IMR-90 (cell line): ENCODE measurements at regions not wholly inside any gene's neighbourhood (a gene's known extent, or its start where the extent isn't known, plus 50 kb on each side); places are given as distances from the start of the nearest gene placed in this dataset.

Source experiments
- CEBPB ChIP-seq: IDR thresholded peaks from 2 replicates; pipeline ENCODE4 v1.6.1; 2012; ENCODE audit warnings: low read depth, low read length, improper control_type of control experiment
- CHD1 ChIP-seq: IDR thresholded peaks from 2 replicates; pipeline ENCODE4 v1.6.1; 2012; ENCODE audit warnings: low read depth, low read length, improper control_type of control experiment
- CTCF ChIP-seq: conservative IDR thresholded peaks from 2 replicates; pipeline ENCODE4 v1.5.1; 2012; ENCODE audit warnings: mild to moderate bottlenecking, low read depth, low read length, improper control_type of control experiment
- ELK1 ChIP-seq: fragments of 150-350 bp; IDR thresholded peaks from 2 replicates; pipeline ENCODE4 v1.6.1; 2016; ENCODE audit warnings: low read depth, mild to moderate bottlenecking, low read length, moderate library complexity, borderline replicate concordance
- FOS ChIP-seq: fragments of 150-350 bp; IDR thresholded peaks from 2 replicates; pipeline ENCODE4 v1.6.1; 2016; ENCODE audit warnings: low read depth, low read length
- MAFK ChIP-seq: IDR thresholded peaks from 2 replicates; pipeline ENCODE4 v1.6.1; 2012; ENCODE audit warnings: low read depth, low read length, improper control_type of control experiment
- MXI1 ChIP-seq: IDR thresholded peaks from 2 replicates; pipeline ENCODE4 v1.6.1; 2012; ENCODE audit warnings: low read depth, mild to moderate bottlenecking, low read length, moderate library complexity, borderline replicate concordance
- POLR2A ChIP-seq: IDR thresholded peaks from 2 replicates; pipeline ENCODE4 v1.6.1; 2012; ENCODE audit warnings: mild to moderate bottlenecking, low read depth, low read length
- RAD21 ChIP-seq: IDR thresholded peaks from 2 replicates; pipeline ENCODE4 v1.6.1; 2012; ENCODE audit warnings: low read length, improper control_type of control experiment
- RCOR1 ChIP-seq: IDR thresholded peaks from 2 replicates; pipeline ENCODE4 v1.6.1; 2012; ENCODE audit warnings: mild to moderate bottlenecking, low read length, improper control_type of control experiment; ENCODE audit not compliant: insufficient replicate concordance
- RFX5 ChIP-seq: IDR thresholded peaks from 2 replicates; pipeline ENCODE4 v1.8.0; 2012; ENCODE audit warnings: low read depth, mild to moderate bottlenecking, low read length, moderate library complexity
- SMC3 ChIP-seq: fragments of 150-350 bp; IDR thresholded peaks from 2 replicates; pipeline ENCODE4 v1.6.1; 2016; ENCODE audit warnings: low read depth, mild to moderate bottlenecking, antibody characterized with exemption, low read length, moderate library complexity
- USF2 ChIP-seq: fragments of 150-350 bp; IDR thresholded peaks from 2 replicates; pipeline ENCODE4 v1.6.1; 2017; ENCODE audit warnings: mild to moderate bottlenecking, antibody characterized with exemption, low read length, low read depth

GRCh38 chr2:194917519-194917918 lies 739.5 kb upstream of the SLC39A10 start:
- no peak for TF ChIP-seq CTCF
- TF ChIP-seq CEBPB, result no peak
- TF ChIP-seq ELK1, result no peak
- TF ChIP-seq RCOR1, result no peak
- TF ChIP-seq POLR2A, result no peak
- no peak for TF ChIP-seq FOS
- no peak for TF ChIP-seq USF2
- peak; percentile 99 for TF ChIP-seq MAFK
- TF ChIP-seq RFX5, result no peak
- no peak for TF ChIP-seq SMC3
- no peak for TF ChIP-seq RAD21
- no peak for TF ChIP-seq CHD1
- no peak for TF ChIP-seq MXI1
